Type B pancreatic cell (in vitro differentiated cells): ENCODE measurements at regions not wholly inside any gene's neighbourhood (a gene's known extent, or its start where the extent isn't known, plus 50 kb on each side); places are given as distances from the start of the nearest gene placed in this dataset.
"Not testable (repeated sequence)": the region's sequence is repeated elsewhere in the genome, so short reads cannot be mapped to it uniquely, and the experiment has no call there.

Experiments
- DNase-seq: peaks from one replicate; pipeline ENCODE4 v3.0.0; 2021; ENCODE audit warnings: mixed read lengths; ENCODE audit not compliant: unreplicated experiment; ENCODE audit errors: extremely low spot score
- H3K27ac Mint-ChIP-seq: 2 replicates; pipeline ENCODE4 v1.8.0; 2021; ENCODE audit warnings: mild to moderate bottlenecking, mixed read lengths
- H3K27me3 Mint-ChIP-seq: 2 replicates; pipeline ENCODE4 v1.8.0; 2021; ENCODE audit warnings: mixed read lengths
- H3K36me3 Mint-ChIP-seq: 2 replicates; pipeline ENCODE4 v1.8.0; 2021; ENCODE audit warnings: mixed read lengths
- H3K4me1 Mint-ChIP-seq: one replicate; pipeline ENCODE4 v1.8.0; 2021; ENCODE audit warnings: mixed read lengths; ENCODE audit not compliant: unreplicated experiment
- H3K4me3 Mint-ChIP-seq: 2 replicates; pipeline ENCODE4 v1.8.0; 2021; ENCODE audit warnings: mild to moderate bottlenecking, mixed read lengths
- H3K9me3 Mint-ChIP-seq: 2 replicates; pipeline ENCODE4 v1.8.0; 2021; ENCODE audit warnings: mixed read lengths
- TF ChIP-seq, protein P1 (sequence below): fragments of 200-600 bp; sonication (generic); conservative IDR thresholded peaks from 2 replicates; pipeline ENCODE4 v1.5.0; 2021; ENCODE audit warnings: antibody characterized with exemption, mild to moderate bottlenecking

DNA sequence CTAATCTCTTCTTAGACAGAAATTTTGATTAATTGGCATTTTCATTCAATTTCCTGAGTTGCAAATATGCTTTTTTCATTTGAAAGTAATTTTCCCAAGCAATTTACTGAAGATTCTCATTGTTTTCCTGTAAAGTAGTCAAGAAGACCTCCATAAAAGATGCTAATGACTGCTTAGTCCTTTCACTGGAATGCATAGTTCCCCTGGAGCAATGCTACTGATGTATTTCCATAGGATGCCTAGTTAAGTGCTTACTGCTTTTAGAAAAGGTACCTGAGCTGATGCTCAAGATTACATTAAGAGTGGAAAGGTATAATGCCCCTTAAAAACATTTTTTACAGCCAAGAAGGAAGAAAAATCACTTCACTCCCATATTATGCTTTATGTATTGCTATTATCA is 109.2 kb upstream of the EMB start:
- DNase-seq = no peak
- Mint-ChIP-seq H3K4me1 (no peaks in the 10 kb centered on the region), H3K36me3 (no peaks in the 10 kb centered on the region)

DNA sequence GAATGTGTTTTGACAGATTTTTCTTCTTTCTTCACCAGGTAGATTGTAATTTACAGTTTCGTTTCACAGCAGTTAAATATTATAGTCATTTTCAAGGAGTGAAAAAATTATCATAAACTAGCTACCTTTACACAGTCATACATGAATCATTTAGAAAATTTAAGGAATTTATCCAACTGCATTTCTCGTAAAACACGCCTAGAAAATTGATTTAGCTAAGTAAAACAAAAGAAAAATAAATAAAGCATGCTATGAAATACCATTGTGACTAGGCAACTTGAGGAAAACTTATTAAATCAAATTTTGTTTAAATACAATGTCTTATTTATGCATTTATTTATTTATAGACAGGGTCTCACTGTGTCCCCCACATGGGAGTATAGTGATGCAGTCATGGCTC is 109.9 kb upstream of the EMB start:
- H3K27ac Mint-ChIP-seq = no peak overlapping the region
- no peaks in the 10 kb centered on the region for H3K9me3 Mint-ChIP-seq
- no peaks in the 10 kb centered on the region for H3K27me3 Mint-ChIP-seq
- TF ChIP-seq, protein P1, sequence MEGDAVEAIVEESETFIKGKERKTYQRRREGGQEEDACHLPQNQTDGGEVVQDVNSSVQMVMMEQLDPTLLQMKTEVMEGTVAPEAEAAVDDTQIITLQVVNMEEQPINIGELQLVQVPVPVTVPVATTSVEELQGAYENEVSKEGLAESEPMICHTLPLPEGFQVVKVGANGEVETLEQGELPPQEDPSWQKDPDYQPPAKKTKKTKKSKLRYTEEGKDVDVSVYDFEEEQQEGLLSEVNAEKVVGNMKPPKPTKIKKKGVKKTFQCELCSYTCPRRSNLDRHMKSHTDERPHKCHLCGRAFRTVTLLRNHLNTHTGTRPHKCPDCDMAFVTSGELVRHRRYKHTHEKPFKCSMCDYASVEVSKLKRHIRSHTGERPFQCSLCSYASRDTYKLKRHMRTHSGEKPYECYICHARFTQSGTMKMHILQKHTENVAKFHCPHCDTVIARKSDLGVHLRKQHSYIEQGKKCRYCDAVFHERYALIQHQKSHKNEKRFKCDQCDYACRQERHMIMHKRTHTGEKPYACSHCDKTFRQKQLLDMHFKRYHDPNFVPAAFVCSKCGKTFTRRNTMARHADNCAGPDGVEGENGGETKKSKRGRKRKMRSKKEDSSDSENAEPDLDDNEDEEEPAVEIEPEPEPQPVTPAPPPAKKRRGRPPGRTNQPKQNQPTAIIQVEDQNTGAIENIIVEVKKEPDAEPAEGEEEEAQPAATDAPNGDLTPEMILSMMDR = no peak
- no peaks in the 10 kb centered on the region for H3K36me3 Mint-ChIP-seq
- H3K4me3 Mint-ChIP-seq = no peak overlapping the region
- H3K4me1 Mint-ChIP-seq = no peaks in the 10 kb centered on the region
- DNase-seq = no peak

More for the DNA sequence above, 109.2 kb upstream of the EMB start:
- Mint-ChIP-seq H3K27ac (no peak overlapping the region), H3K4me3 (no peak overlapping the region), H3K27me3 (no peaks in the 10 kb centered on the region), H3K9me3 (no peaks in the 10 kb centered on the region)
- TF ChIP-seq, protein P1 = no peak

DNA sequence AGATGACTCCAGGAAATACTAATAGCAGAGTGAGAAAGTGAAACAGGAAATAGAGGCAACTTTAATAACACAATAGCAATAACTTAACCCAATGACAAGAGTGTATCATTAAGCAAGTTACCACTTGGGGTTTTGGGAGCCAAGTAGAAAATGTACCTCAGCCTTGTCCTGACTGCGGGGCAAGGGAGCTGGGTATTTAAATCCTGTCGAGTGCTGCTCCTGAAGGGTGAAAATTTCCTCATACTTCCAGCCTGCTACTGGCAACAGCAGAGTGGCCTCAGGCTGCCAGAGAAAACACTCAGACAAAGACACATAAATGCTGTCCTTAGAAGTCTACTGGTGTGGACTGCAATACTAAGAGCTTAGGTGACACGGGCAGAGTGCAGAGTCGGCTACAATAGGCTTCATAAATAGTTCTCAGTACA is 112.5 kb upstream of the EMB start:
- H3K27ac Mint-ChIP-seq = peak overlapping the region; percentile 46
- H3K9me3 Mint-ChIP-seq = no peaks in the 10 kb centered on the region
- no peaks in the 10 kb centered on the region for H3K4me1 Mint-ChIP-seq
- H3K27me3 Mint-ChIP-seq = no peaks in the 10 kb centered on the region
- TF ChIP-seq, protein P1 = no peak
- H3K4me3 Mint-ChIP-seq = no peak overlapping the region
- no peaks in the 10 kb centered on the region for H3K36me3 Mint-ChIP-seq
- no peak for DNase-seq

DNA sequence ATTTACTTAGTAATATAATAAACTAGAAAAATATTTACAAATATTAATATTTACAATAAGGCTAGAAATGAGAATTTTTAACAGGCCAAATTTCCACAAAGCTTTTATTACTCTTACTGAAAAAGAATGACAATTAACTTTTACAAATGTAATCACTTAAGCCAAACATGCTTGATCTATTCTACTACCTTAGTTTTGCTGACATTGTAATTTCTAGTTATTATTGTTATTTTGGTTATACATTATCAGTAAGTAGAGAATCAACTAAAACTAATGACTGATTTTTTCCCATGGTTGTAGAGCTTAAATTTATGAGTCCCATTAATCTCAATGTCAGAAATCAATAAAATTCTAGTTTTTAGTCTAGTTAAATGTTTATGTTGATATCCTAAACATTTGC is 107.8 kb upstream of the PARP8 start:
- not testable (repeated sequence) for H3K27ac Mint-ChIP-seq, H3K4me1 Mint-ChIP-seq, H3K36me3 Mint-ChIP-seq, DNase-seq, H3K27me3 Mint-ChIP-seq, H3K4me3 Mint-ChIP-seq, H3K9me3 Mint-ChIP-seq

DNA sequence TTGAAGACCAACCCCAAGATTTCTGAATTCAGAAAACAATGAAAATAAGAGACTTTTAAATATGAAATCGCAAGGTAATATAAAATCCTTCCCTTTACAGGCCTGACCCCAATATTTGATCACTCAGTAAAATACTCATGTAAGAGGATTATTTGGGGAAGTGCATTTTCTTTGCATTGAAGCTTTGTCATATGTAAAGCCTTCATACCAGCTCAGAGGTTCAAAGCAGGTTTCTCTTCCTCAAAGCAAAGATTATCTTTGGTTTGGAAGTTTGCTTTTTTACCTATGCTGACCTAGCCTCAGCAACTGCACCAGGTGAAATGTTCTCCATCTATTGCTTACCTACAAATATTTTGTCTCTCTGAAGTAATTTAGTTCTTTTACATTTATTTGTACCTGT is 106.5 kb upstream of the PARP8 start:
- Mint-ChIP-seq H3K4me3 (no peak overlapping the region), H3K36me3 (no peaks in the 10 kb centered on the region), H3K9me3 (no peaks in the 10 kb centered on the region), H3K4me1 (no peaks in the 10 kb centered on the region), H3K27ac (no peak overlapping the region), H3K27me3 (peaks cover 3% of the 10 kb centered on the region)
- no peak for DNase-seq
- TF ChIP-seq, protein P1 = no peak

DNA sequence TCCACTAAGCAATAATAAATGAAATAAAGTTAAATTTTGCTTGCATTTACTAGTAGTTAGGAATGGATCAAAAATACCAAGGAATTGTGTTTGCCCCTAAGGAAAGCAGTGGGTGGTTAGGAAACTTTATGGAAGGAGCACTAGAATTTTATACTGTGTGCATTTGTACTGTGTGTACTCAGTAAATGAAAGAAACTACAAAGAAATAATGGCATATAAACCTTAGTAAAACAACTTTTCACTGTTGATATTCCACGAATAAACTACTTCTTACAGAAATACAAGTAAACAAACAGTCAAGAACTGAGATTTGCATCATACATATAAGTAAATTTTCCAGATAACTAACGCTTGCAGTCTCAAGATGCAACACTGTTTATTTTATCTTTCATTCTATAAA is 103.7 kb upstream of the PARP8 start:
- DNase-seq = no peak
- H3K4me1 Mint-ChIP-seq = no peaks in the 10 kb centered on the region
- H3K4me3 Mint-ChIP-seq = no peak overlapping the region
- TF ChIP-seq, protein P1 = no peak
- H3K9me3 Mint-ChIP-seq = no peaks in the 10 kb centered on the region
- H3K27ac Mint-ChIP-seq = no peak overlapping the region
- peaks cover 3% of the 10 kb centered on the region for H3K27me3 Mint-ChIP-seq
- no peaks in the 10 kb centered on the region for H3K36me3 Mint-ChIP-seq
